Vagina (tissue), 2 donors: ENCODE measurements at regions not wholly inside any gene's neighbourhood (a gene's known extent, or its start where the extent isn't known, plus 50 kb on each side); places are given as distances from the start of the nearest gene placed in this dataset.

ENCODE experiments used
- CTCF ChIP-seq, 3 experiments: fragments of 450-650 bp in 2 of 3; fragments of 200-600 bp in 1 of 3; sonication (generic) in 1 of 3; IDR thresholded peaks; one replicate each; pipeline ENCODE4 v1.5.1; 2017 to 2019; ENCODE audit warnings: antibody characterized with exemption in 3 of 3, mild to moderate bottlenecking in 2 of 3, moderate library complexity in 2 of 3
- POLR2A ChIP-seq, 2 donors: fragments of 450-650 bp; IDR thresholded peaks; one replicate each; pipeline ENCODE4 v1.6.1; 2017; ENCODE audit warnings: antibody characterized with exemption in 2 of 2, mild to moderate bottlenecking in 2 of 2, moderate library complexity in 2 of 2
- POLR2AphosphoS5 ChIP-seq, 2 donors: sonication (generic); formaldehyde crosslinking; IDR thresholded peaks; one replicate each; pipeline ENCODE4 v1.9.0; 2017; ENCODE audit warnings: antibody characterized with exemption in 2 of 2, mild to moderate bottlenecking in 2 of 2, low read depth in 1 of 2; ENCODE audit not compliant: insufficient read depth in 1 of 2

- no peak for TF ChIP-seq CTCF (IDR thresholded peaks at IDR 0.05)
- TF ChIP-seq POLR2A (IDR thresholded peaks at IDR 0.05): no peak
- TF ChIP-seq POLR2AphosphoS5 (IDR thresholded peaks at IDR 0.05; ENCODE audit: insufficient read depth in 1 of 2, low read depth in 1 of 2): no peak
Measured at GRCh38 chr4:38590046-38590445, 74.0 kb upstream of the KLF3 start.
